Activated CD4-positive, alpha-beta memory T cell treated with anti-CD3 and anti-CD28 coated beads, Interleukin-2, amount 10 ng/mL, durations not matched to agents 7 days and 5 days (primary cell): ENCODE measurements at regions not wholly inside any gene's neighbourhood (a gene's known extent, or its start where the extent isn't known, plus 50 kb on each side); places are given as distances from the start of the nearest gene placed in this dataset.
"Not testable (repeated sequence)": the region's sequence is repeated elsewhere in the genome, so short reads cannot be mapped to it uniquely, and the experiment has no call there.

ENCODE experiments used
- CTCF ChIA-PET: fragments of 350-600 bp; sonication (Branson Sonifier 250); formaldehyde crosslinking; loops from one replicate; lab custom pipeline; 2021; ENCODE audit warnings: antibody characterized with exemption, inconsistent platforms; lab: Charles Lee
- POLR2A ChIA-PET: fragments of 350-600 bp; sonication (Branson Sonifier 250); formaldehyde crosslinking; loops from one replicate; lab custom pipeline; 2021; ENCODE audit warnings: antibody characterized with exemption; lab: Charles Lee
- DNase-seq: peaks from one replicate; pipeline ENCODE4 v3.0.0-alpha.2; 2020
- H3K27ac Mint-ChIP-seq: one replicate; pipeline ENCODE4 v1.8.0; 2021; ENCODE audit warnings: mild to moderate bottlenecking, mixed read lengths
- H3K27me3 Mint-ChIP-seq: one replicate; pipeline ENCODE4 v1.8.0; 2021; ENCODE audit warnings: mixed read lengths
- H3K36me3 Mint-ChIP-seq: one replicate; pipeline ENCODE4 v1.8.0; 2021; ENCODE audit warnings: low read depth, mixed read lengths
- H3K4me1 Mint-ChIP-seq: one replicate; pipeline ENCODE4 v1.8.0; 2021; ENCODE audit warnings: mixed read lengths
- H3K4me3 Mint-ChIP-seq: one replicate; pipeline ENCODE4 v1.8.0; 2021; ENCODE audit warnings: mild to moderate bottlenecking, mixed read lengths
- H3K9me3 Mint-ChIP-seq: one replicate; pipeline ENCODE4 v1.8.0; 2021; ENCODE audit warnings: mixed read lengths

GRCh38 chr12:128026696-128027574 is 240.0 kb upstream of the TMEM132C start:
- Mint-ChIP-seq H3K27me3 (no peaks in the 10 kb centered on the region), H3K4me3 (no peak overlapping the region), H3K27ac (no peak overlapping the region), H3K9me3 (peaks cover 17% of the 10 kb centered on the region), H3K36me3 (no peaks in the 10 kb centered on the region), H3K4me1 (no peaks in the 10 kb centered on the region)
- ChIA-PET POLR2A (no interaction called here), CTCF (no interaction called here)
- no peak for DNase-seq

DNA sequence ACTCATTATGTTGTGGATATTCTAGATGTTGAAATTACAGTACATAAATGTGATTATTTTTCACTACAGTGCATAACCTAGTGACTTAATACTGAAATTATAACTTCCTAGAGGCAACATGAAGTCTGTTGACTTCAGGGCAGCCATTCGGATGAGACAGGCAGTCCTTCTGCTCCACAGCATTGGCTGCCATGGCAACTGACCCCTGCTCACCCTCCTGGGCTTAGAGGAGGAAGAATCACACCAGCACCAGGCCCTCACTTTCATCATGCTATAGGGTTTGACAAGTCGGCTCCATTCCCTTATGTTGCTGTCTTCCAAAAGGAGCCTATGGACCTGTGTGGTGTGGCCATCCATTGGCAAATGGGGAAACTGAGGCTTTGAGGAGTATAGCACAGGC is 233.5 kb upstream of the TMEM132C start:
- POLR2A ChIA-PET, result no interaction called here
- peaks cover 8% of the 10 kb centered on the region for H3K9me3 Mint-ChIP-seq
- CTCF ChIA-PET, result no interaction called here
- H3K27ac Mint-ChIP-seq, result no peak overlapping the region
- no peak overlapping the region for H3K4me3 Mint-ChIP-seq
- no peaks in the 10 kb centered on the region for H3K36me3 Mint-ChIP-seq
- no peak for DNase-seq
- H3K4me1 Mint-ChIP-seq, result no peaks in the 10 kb centered on the region
- H3K27me3 Mint-ChIP-seq, result no peaks in the 10 kb centered on the region

DNA sequence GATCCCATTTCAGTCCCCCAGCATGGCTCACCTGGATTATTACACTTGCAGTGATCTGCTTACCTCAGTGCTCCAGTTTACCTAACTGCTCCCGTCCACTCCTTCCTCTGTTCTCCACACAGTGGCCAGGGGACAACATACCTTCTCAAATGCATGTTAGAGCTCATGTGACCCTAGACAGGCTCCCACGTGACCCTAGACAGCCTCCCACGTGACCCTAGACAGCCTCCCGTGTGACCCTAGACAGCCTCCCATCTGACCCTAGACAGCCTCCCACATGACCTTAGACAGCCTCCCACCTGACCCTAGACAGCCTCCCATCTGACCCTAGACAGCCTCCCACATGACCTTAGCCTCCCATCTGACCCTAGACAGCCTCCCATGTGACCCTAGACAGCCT is 226.0 kb upstream of the TMEM132C start:
- no peaks in the 10 kb centered on the region for H3K27me3 Mint-ChIP-seq
- POLR2A ChIA-PET, result no interaction called here
- peaks cover 32% of the 10 kb centered on the region for H3K9me3 Mint-ChIP-seq

DNA sequence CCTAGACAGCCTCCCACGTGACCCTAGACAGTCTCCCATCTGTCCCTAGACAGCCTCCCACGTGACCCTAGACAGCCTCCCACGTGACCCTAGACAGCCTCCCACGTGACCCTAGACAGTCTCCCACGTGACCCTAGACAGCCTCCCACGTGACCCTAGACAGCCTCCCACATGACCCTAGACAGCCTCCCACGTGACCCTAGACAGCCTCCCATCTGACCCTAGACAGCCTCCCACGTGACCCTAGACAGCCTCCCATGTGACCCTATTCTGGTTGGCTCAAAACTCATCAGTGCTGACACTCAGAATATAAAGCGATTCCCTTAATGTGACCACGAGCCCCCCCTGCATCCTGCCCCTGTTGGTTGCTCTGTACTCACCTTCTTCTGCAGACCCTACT is 224.7 kb upstream of the TMEM132C start:
- H3K4me1 Mint-ChIP-seq, H3K27ac Mint-ChIP-seq, H3K27me3 Mint-ChIP-seq, POLR2A ChIA-PET, H3K36me3 Mint-ChIP-seq, DNase-seq, CTCF ChIA-PET, H3K4me3 Mint-ChIP-seq: not testable (repeated sequence)
- H3K9me3 Mint-ChIP-seq, result peaks cover 34% of the 10 kb centered on the region

More for the DNA sequence above, 226.0 kb upstream of the TMEM132C start:
- Mint-ChIP-seq H3K27ac (no peak overlapping the region), H3K4me1 (no peaks in the 10 kb centered on the region), H3K4me3 (no peak overlapping the region), H3K36me3 (no peaks in the 10 kb centered on the region)
- DNase-seq, result no peak
- CTCF ChIA-PET, result no interaction called here

DNA sequence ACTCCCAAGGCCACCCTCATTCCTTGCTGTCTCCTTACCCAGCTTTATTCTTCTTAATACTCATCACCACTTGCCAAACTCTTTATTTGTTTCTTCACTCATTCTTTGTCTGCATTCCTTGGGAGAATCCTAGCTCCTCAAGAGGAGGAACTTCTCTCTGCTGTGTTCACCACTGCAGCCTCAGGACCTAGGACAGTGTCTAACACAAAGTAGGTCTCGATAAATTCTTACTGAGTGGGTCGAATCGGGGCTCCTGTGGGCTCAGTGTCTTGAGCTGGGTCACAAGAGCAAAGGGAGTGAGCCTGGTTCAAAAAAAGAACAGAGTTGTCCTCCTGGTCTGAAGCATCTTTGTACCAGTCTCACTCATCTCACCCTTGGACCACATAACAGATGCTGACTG is 224.1 kb upstream of the TMEM132C start:
- Mint-ChIP-seq H3K36me3 (no peaks in the 10 kb centered on the region), H3K27ac (no peak overlapping the region), H3K9me3 (peaks cover 36% of the 10 kb centered on the region), H3K4me1 (no peaks in the 10 kb centered on the region), H3K4me3 (no peak overlapping the region), H3K27me3 (no peaks in the 10 kb centered on the region)
- DNase-seq, result no peak
- CTCF ChIA-PET, result no interaction called here
- POLR2A ChIA-PET, result no interaction called here

GRCh38 chr12:128043317-128043716 is 223.7 kb upstream of the TMEM132C start:
- Mint-ChIP-seq H3K27me3 (no peaks in the 10 kb centered on the region), H3K27ac (no peak overlapping the region), H3K4me3 (no peak overlapping the region), H3K4me1 (no peaks in the 10 kb centered on the region), H3K9me3 (peaks cover 38% of the 10 kb centered on the region), H3K36me3 (no peaks in the 10 kb centered on the region)
- ChIA-PET CTCF (no interaction called here), POLR2A (no interaction called here)
- no peak for DNase-seq

- CTCF ChIA-PET, result interaction anchor here (0.6 kb wide), 1 partner anchor 31 kb away, joined by 4 read pairs; no protein-coding TSS in a partner anchor
- no peaks in the 10 kb centered on the region for H3K27me3 Mint-ChIP-seq
- POLR2A ChIA-PET, result no interaction called here
Measured at GRCh38 chr12:128047266-128048060, 219.5 kb upstream of the TMEM132C start.

DNA sequence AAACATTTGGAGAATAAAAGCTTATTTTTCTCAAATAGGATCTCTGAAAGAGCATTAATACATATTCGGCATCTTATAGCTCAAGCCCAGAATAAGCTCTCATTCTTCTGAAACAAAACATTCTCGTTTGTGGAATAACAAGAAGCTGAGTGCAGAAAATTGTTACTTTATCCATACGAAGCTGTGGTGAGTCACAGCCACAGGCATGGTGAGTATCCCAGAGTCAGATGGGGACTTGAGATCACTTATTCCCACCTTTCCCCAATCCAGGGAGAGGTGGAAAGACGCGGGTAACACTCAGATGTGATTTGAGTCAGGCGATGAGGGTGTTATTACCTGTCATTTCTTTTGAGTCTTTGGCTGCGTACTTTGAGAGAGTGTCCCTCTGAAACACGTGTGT is 214.6 kb upstream of the TMEM132C start:
- peaks cover 15% of the 10 kb centered on the region for H3K9me3 Mint-ChIP-seq
- ChIA-PET POLR2A (no interaction called here), CTCF (interaction anchor here (1.5 kb wide), 1 partner anchor 17 kb away, joined by 5 read pairs; no protein-coding TSS in a partner anchor)
- H3K36me3 Mint-ChIP-seq, result no peaks in the 10 kb centered on the region
- H3K4me1 Mint-ChIP-seq, result no peaks in the 10 kb centered on the region
- DNase-seq, result no peak
- H3K27ac Mint-ChIP-seq, result no peak overlapping the region
- H3K4me3 Mint-ChIP-seq, result no peak overlapping the region
- H3K27me3 Mint-ChIP-seq, result no peaks in the 10 kb centered on the region

More at GRCh38 chr12:128047266-128048060, 219.5 kb upstream of the TMEM132C start:
- no peaks in the 10 kb centered on the region for H3K36me3 Mint-ChIP-seq
- peaks cover 29% of the 10 kb centered on the region for H3K9me3 Mint-ChIP-seq
- H3K4me1 Mint-ChIP-seq, result no peaks in the 10 kb centered on the region
- H3K4me3 Mint-ChIP-seq, result no peak overlapping the region
- H3K27ac Mint-ChIP-seq, result no peak overlapping the region
- no peak for DNase-seq

- peaks cover 15% of the 10 kb centered on the region for H3K9me3 Mint-ChIP-seq
- CTCF ChIA-PET, result interaction anchor here (1.5 kb wide), 1 partner anchor 16 kb away, joined by 5 read pairs; no protein-coding TSS in a partner anchor
Measured at GRCh38 chr12:128052777-128053176, 214.2 kb upstream of the TMEM132C start.

GRCh38 chr12:128055567-128055966 is 211.4 kb upstream of the TMEM132C start:
- H3K27me3 Mint-ChIP-seq, result no peaks in the 10 kb centered on the region
- ChIA-PET POLR2A (no interaction called here), CTCF (interaction anchor here (0.5 kb wide), 1 partner anchor 841 kb away, joined by 4 read pairs; no protein-coding TSS in a partner anchor)
- no peaks in the 10 kb centered on the region for H3K4me1 Mint-ChIP-seq
- H3K4me3 Mint-ChIP-seq, result no peak overlapping the region
- H3K27ac Mint-ChIP-seq, result no peak overlapping the region
- DNase-seq, result no peak
- peaks cover 10% of the 10 kb centered on the region for H3K9me3 Mint-ChIP-seq
- H3K36me3 Mint-ChIP-seq, result no peaks in the 10 kb centered on the region

More at GRCh38 chr12:128052777-128053176, 214.2 kb upstream of the TMEM132C start:
- Mint-ChIP-seq H3K4me1 (no peaks in the 10 kb centered on the region), H3K27ac (no peak overlapping the region), H3K36me3 (no peaks in the 10 kb centered on the region), H3K4me3 (no peak overlapping the region), H3K27me3 (no peaks in the 10 kb centered on the region)
- POLR2A ChIA-PET, result no interaction called here
- DNase-seq, result no peak

DNA sequence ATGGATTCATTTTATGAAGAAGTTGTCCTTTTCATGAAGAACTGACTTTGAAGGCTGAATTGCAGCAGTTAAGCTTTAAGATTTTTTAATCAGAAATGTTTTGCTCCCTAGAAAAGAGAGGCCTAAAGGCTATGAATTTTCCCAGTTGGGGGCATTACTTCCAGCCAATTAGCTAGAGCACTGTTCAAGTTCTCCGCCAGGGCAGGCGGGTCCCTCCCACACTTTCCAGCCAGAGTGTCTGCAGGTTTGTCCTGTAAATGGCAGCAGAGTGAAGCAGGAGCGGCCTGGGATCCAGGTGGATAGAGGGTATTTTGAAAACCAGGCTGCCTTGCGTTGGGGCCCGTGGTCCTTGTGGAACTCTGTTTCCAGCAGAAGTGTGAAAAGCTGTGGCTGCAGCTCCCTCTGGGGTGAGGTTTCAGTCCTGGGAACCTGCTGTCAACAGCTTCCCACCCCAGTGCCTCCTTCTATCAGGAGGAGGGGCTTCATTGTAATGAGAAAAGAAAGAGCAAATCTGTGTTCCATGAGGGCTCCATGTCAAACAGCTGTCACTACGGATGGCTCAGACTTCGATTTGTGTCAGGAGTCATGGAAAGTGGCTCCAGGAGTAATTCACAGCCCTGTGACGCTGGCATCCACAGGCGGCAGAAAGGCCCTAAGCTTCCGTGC is 210.7 kb upstream of the TMEM132C start:
- Mint-ChIP-seq H3K36me3 (no peaks in the 10 kb centered on the region), H3K27me3 (no peaks in the 10 kb centered on the region), H3K4me1 (no peaks in the 10 kb centered on the region), H3K9me3 (peaks cover 10% of the 10 kb centered on the region), H3K27ac (no peak overlapping the region), H3K4me3 (no peak overlapping the region)
- DNase-seq, result no peak
- POLR2A ChIA-PET, result no interaction called here
- CTCF ChIA-PET, result interaction anchor here (0.5 kb wide), 1 partner anchor 840 kb away, joined by 4 read pairs; no protein-coding TSS in a partner anchor

DNA sequence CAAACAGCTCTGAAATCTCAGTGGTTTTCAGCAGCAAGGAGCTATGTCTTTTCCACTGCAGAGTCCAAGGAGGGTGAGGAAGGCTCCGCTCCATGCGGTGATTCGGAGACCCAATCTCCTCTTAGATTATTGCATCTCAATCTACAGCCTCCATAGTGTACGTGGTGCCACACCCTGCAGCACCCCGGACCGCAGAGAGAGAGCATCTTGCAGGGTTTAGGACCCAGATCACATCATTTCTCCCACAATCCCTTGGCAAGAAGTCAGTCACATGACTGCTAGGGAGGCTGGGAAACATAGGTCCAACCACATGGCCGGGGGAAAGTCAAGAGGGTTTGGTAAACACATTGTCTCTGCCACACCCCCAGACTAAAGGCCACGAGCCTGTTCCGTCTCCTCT is 209.4 kb upstream of the TMEM132C start:
- H3K9me3 Mint-ChIP-seq, result peaks cover 10% of the 10 kb centered on the region
- CTCF ChIA-PET, result no interaction called here
- H3K27me3 Mint-ChIP-seq, result no peaks in the 10 kb centered on the region

More for the DNA sequence above, 209.4 kb upstream of the TMEM132C start:
- POLR2A ChIA-PET, result no interaction called here
- Mint-ChIP-seq H3K4me1 (no peaks in the 10 kb centered on the region), H3K4me3 (no peak overlapping the region), H3K36me3 (no peaks in the 10 kb centered on the region), H3K27ac (no peak overlapping the region)
- no peak for DNase-seq
